NT2/D1 (cell line): ENCODE measurements at regions not wholly inside any gene's neighbourhood (a gene's known extent, or its start where the extent isn't known, plus 50 kb on each side); places are given as distances from the start of the nearest gene placed in this dataset.

Experiments
- SUZ12 ChIP-seq: IDR thresholded peaks from 2 replicates; pipeline ENCODE4 v1.6.1; 2011; ENCODE audit not compliant: insufficient read length, insufficient read depth; ENCODE audit errors: extremely low read depth
- YY1 ChIP-seq: IDR thresholded peaks from 2 replicates; pipeline ENCODE4 v1.6.1; 2011; ENCODE audit not compliant: insufficient read length, insufficient read depth
- ZNF274 ChIP-seq: IDR thresholded peaks from 2 replicates; pipeline ENCODE4 v1.6.1; 2011; ENCODE audit warnings: mild to moderate bottlenecking, low read depth, low read length

GRCh38 chr3:148266341-148266740, 431.4 kb upstream of the AGTR1 start:
- no peak for TF ChIP-seq YY1
- no peak for TF ChIP-seq SUZ12
- no peak for TF ChIP-seq ZNF274
